GM12891 (cell line): ENCODE measurements at regions not wholly inside any gene's neighbourhood (a gene's known extent, or its start where the extent isn't known, plus 50 kb on each side); places are given as distances from the start of the nearest gene placed in this dataset.

Source experiments
- PAX5 ChIP-seq: IDR thresholded peaks from 2 replicates; pipeline ENCODE4 v1.6.1; 2011; ENCODE audit warnings: low read length, moderate library complexity, mild to moderate bottlenecking; ENCODE audit not compliant: insufficient read depth, severe bottlenecking
- POLR2A ChIP-seq: IDR thresholded peaks from 2 replicates; pipeline ENCODE4 v1.6.1; 2011; ENCODE audit warnings: low read depth, low read length, control low read depth
- POLR2AphosphoS5 ChIP-seq: IDR thresholded peaks from 2 replicates; pipeline ENCODE4 v1.6.1; 2011; ENCODE audit warnings: low read depth, low read length, control low read depth
- SPI1 ChIP-seq: IDR thresholded peaks from 2 replicates; pipeline ENCODE4 v1.6.1; 2011; ENCODE audit warnings: low read depth, low read length, control low read depth

- TF ChIP-seq POLR2AphosphoS5 (no peak), POLR2A (no peak), SPI1 (no peak), PAX5 (no peak)
Measured at GRCh38 chr4:124905441-124905840, 192.9 kb upstream of the ANKRD50 start.
